ENCODE measurements at regions not wholly inside any gene's neighbourhood (a gene's known extent, or its start where the extent isn't known, plus 50 kb on each side); places are given as distances from the start of the nearest gene placed in this dataset.
A peak's percentile ranks its signal among the peaks of the same experiment; 100 is the strongest.

GRCh38 chr22:47344414-47344813 is 582.0 kb downstream of the TBC1D22A start:
- no peak for DNase-seq (ENCODE audit: low read depth)

- DNase-seq (ENCODE audit: low read depth), result no peak
These were observed 581.2 kb downstream of the TBC1D22A start for GRCh38 chr22:47343611-47344010.

- DNase-seq (ENCODE audit: low read depth), result no peak
These were observed 580.0 kb downstream of the TBC1D22A start for GRCh38 chr22:47342446-47342845.

- no peak for DNase-seq (ENCODE audit: low read depth)
These were observed 579.0 kb downstream of the TBC1D22A start for GRCh38 chr22:47341464-47341863.

DNA sequence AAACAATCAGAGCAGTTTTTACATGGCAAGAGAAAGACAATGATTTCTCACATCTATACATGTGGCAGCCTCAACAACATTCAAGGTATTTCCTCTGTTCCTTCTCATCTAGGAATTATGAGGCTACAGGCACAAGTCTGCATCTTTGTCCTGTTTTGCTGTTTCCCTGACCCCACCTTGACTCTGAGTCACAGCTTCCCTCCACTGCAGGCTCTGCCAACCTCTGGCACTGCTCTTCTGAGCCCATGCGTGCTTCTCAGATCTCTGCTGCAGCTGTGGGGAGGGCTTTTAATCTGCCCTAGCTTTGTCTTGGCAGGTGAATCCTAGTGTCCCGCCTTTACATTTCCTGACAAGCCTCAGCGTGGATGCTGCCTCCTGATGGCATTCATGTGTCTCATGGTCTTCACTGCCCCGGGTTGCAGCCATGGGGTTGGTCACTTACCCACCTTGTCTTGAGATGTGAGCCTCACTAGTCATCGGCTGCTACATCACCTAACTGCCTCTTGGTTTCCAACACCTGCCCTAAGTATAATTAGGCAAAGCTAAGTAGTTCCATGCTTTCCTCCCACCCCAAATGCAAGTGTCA is 578.5 kb downstream of the TBC1D22A start:
- no peak for DNase-seq (ENCODE audit: low read depth)

- DNase-seq (ENCODE audit: low read depth), result no peak
These were observed 574.7 kb downstream of the TBC1D22A start for GRCh38 chr22:47337161-47337621.

GRCh38 chr22:47335958-47336357 is 573.5 kb downstream of the TBC1D22A start:
- no peak for DNase-seq (ENCODE audit: low read depth)

- DNase-seq (ENCODE audit: low read depth), result no peak
These were observed 573.0 kb downstream of the TBC1D22A start for GRCh38 chr22:47335460-47335859.

- DNase-seq (ENCODE audit: low read depth), result no peak
These were observed 572.2 kb downstream of the TBC1D22A start for GRCh38 chr22:47334601-47335000.

DNA sequence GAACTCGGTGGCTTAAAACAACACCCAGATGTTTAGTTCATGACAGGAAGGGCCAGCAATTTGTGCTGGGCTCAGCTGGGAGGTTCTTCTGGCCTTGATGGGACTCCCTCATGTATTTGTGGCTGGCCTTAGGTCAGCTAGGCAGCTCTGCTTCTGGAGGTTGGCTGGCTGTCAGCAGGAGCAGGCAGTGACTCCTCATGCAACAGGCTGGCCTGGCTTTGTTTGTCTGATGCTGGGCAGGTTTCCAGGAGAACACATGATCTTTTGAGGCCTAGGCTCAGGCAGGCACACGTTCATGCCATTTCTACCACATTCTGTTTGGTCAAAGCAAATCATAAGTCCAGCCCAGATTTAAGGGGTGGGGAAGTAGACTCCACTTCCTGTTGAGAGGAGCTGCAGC is 571.2 kb downstream of the TBC1D22A start:
- DNase-seq (ENCODE audit: low read depth), result no peak

DNA sequence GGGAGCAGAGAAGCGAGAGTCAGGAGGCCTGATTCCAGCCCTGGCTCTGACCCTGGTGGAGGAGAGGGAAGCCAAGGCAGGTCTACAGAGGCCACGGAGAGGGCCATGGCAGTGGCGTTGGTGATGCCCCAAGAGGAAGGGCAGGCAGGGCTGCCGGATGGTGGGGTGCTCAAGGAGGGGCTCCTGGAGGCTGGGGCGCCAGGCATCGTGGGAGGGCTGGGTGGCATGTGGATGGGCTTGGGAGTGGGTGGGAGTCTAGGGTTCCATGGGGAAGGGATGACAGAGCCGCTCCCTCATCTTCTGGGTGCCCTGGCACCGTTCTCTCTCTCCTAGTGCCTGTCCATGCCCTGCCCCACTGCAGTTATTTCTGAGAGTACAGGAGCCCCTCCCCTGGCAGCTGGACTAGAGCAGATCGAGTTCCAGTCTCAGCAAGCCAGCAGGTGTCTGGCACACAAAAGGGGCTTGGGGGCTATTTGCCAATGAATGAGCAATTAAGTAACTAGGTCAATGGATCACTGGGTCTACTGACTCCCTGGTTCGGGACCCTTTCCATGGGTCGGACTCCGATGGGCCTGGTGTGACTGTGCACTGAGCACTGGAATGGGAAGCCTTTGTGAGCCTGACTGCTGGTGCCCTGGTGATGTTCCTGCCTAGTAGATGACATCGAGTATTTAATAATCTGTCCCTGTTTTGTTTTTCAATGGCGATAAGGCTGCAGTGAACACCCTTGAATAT is 570.0 kb downstream of the TBC1D22A start:
- DNase-seq (ENCODE audit: low read depth), result no peak

DNA sequence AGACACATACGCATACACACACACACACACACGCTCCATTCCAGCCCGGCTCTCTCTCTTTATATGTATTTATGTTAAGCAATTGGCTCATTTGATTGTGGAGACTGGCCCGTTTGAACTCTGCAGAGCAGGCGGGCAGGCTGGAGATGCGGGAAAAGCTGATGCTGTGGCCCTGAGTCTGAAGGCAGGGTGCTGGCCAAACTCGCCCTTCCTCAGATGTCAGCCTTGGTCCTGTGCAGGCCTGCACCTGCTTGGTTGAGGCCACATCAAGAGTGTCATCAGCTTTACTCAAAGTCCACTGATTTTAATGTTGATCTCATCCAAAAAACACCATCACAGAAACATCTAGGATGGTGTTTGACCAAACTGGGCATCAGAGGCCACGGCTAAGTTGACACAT is 569.3 kb downstream of the TBC1D22A start:
- no peak for DNase-seq (ENCODE audit: low read depth)

DNA sequence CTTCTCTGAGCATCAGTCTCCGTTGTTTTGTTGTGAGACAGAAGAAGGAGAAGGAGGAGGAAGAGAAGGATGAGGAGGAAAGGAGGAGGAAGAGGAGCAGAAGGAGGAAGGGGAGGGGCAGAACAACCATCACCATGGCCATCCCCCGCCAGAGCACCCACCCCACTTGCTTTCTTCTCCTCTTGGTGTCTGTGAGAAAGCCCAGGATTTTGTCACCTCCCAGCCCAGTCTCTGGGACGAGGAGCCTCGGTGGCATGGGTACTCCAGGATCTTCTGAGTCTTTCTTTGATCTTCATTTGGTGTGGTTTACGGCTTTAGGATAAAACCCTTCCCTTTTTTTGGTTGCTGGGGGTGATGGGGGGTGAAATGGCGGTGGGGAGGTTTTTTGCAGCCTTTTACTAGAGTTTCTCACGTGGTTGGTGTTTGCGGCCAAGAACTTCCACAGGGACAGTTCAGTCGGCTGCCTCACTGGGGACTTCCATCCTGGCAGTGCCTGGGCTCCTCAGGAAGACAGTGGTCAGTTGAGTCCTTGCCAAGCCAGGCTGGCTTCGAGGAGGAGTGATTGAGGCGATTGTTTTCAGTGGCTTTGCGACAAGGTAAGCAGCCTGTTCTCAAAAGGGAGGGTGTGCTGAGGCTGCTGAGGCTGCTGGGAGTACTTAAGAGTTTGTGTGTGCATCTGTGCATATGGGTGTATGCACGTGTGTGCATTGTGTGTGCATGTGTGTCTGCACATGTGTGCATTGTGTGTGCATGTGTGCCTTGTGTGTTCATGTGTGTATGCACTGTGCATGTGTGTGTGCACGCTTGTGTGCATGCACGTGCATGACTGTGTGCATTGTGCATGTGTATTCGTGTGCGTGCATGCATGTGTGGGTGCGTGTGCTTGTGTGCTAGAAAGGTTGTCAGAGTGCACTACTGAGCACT is 567.5 kb downstream of the TBC1D22A start:
- DNase-seq (ENCODE audit: low read depth), result no peak

GRCh38 chr22:47328550-47329243 is 566.2 kb downstream of the TBC1D22A start:
- DNase-seq (ENCODE audit: low read depth), result peak; percentile 80

GRCh38 chr22:47327241-47327640 is 564.8 kb downstream of the TBC1D22A start:
- DNase-seq (ENCODE audit: low read depth), result no peak

DNA sequence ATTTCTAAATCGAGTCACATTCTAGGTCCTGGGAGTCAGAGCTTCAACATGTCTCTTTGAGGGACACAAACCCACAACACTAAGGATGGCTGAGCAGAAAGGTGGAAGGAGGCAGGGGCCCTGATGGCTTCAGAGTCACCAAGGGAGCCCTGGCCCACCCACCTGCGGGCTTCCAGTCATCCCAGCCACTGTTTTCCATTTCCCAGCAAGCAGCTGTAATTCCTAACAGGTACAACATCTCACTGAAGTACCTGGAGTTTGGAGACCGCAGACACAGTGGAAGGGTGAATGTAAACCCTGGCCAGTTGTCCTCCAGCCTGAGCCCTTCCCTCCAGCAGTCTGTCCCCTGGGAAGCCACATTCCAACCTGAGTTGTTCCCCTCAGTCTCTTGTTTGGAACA is 562.8 kb downstream of the TBC1D22A start:
- DNase-seq (ENCODE audit: low read depth), result no peak

- no peak for DNase-seq (ENCODE audit: low read depth)
These were observed 562.1 kb downstream of the TBC1D22A start for GRCh38 chr22:47324435-47324990.

DNA sequence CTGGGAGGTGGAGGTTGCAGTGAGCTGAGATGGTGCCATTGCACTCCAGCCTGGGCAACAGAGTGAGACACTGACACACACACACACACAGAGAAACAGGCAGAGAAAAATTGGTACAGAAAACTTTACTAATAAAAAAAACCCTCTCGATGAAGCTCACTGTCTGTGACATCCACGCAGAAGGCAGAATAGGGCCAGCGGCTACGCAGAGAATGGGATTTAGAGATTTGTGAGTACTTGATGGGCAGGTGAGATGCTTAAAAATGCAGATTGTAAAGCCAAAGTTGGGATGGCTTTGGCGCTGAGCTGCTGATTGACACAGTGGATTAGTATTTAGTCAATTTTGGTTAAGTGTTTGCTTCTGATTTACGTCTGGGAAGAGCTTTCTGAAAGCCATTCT is 561.1 kb downstream of the TBC1D22A start:
- DNase-seq (ENCODE audit: low read depth), result no peak

DNA sequence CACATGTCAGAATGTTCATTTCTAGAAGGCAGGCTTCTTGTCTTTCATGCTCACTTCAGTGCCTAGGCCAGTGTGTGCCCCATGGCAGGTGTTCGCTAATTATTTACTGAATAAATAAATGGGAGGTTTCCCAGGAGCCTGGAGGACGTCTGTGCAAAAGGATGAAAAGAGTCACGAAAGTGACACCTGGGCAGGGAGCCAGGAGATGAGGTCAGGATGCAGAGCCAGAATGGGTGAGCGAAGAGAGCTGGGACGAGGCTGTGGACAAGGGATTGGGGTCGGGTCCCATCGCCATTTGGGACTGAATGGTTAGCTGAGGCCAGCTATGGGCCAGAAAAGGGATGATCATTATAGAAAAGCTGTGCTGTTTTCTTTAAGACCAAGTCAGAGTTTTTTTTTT is 560.4 kb downstream of the TBC1D22A start:
- no peak for DNase-seq (ENCODE audit: low read depth)

- DNase-seq (ENCODE audit: low read depth), result no peak
These were observed 558.1 kb downstream of the TBC1D22A start for GRCh38 chr22:47320560-47320959.

- DNase-seq (ENCODE audit: low read depth), result no peak
These were observed 555.7 kb downstream of the TBC1D22A start for GRCh38 chr22:47318041-47318737.

Measured in HS-5 (cell line).